ENCODE measurements at regions not wholly inside any gene's neighbourhood (a gene's known extent, or its start where the extent isn't known, plus 50 kb on each side); places are given as distances from the start of the nearest gene placed in this dataset.
"Not testable (repeated sequence)": the region's sequence is repeated elsewhere in the genome, so short reads cannot be mapped to it uniquely, and the experiment has no call there.

- no peak for DNase-seq
Observed at GRCh38 chr1:55457874-55458273, 242.7 kb upstream of the USP24 start.

GRCh38 chr1:55456971-55457370 lies 241.8 kb upstream of the USP24 start:
- no peak for DNase-seq

- no peak for DNase-seq
Observed at GRCh38 chr1:55448261-55448660, 233.1 kb upstream of the USP24 start.

- no peak for DNase-seq
Observed at GRCh38 chr1:55447488-55447887, 232.3 kb upstream of the USP24 start.

GRCh38 chr1:55446351-55446750 lies 231.2 kb upstream of the USP24 start:
- no peak for DNase-seq

- DNase-seq = no peak
Observed at GRCh38 chr1:55445416-55445815, 230.3 kb upstream of the USP24 start.

- DNase-seq = no peak
Observed at GRCh38 chr1:55444667-55445066, 229.5 kb upstream of the USP24 start.

- DNase-seq = peak; percentile 97
Observed at GRCh38 chr1:55443175-55443915, 228.2 kb upstream of the USP24 start.

GRCh38 chr1:55441489-55441888 lies 226.3 kb upstream of the USP24 start:
- DNase-seq = no peak

GRCh38 chr1:55437692-55438091 lies 222.5 kb upstream of the USP24 start:
- no peak for DNase-seq

- DNase-seq = not testable (repeated sequence)
Observed at GRCh38 chr1:55430720-55431119, 215.6 kb upstream of the USP24 start.

GRCh38 chr1:55430206-55430605 lies 215.0 kb upstream of the USP24 start:
- DNase-seq = not testable (repeated sequence)

GRCh38 chr1:55428944-55429931 lies 214.1 kb upstream of the USP24 start:
- DNase-seq = no peak

GRCh38 chr1:55428231-55428630 lies 213.1 kb upstream of the USP24 start:
- no peak for DNase-seq

GRCh38 chr1:55427606-55428005 lies 212.4 kb upstream of the USP24 start:
- no peak for DNase-seq

GRCh38 chr1:55426619-55427018 lies 211.5 kb upstream of the USP24 start:
- no peak for DNase-seq

- no peak for DNase-seq
Observed at GRCh38 chr1:55426156-55426555, 211.0 kb upstream of the USP24 start.

GRCh38 chr1:55425310-55425930 lies 210.3 kb upstream of the USP24 start:
- DNase-seq = no peak

GRCh38 chr1:55423376-55423775 lies 208.2 kb upstream of the USP24 start:
- no peak for DNase-seq

- no peak for DNase-seq
Observed at GRCh38 chr1:55420929-55421716, 206.0 kb upstream of the USP24 start.

GRCh38 chr1:55420026-55420425 lies 204.9 kb upstream of the USP24 start:
- no peak for DNase-seq

- no peak for DNase-seq
Observed at GRCh38 chr1:55418208-55419000, 203.2 kb upstream of the USP24 start.
